RWPE2 (cell line): ENCODE measurements at regions not wholly inside any gene's neighbourhood (a gene's known extent, or its start where the extent isn't known, plus 50 kb on each side); places are given as distances from the start of the nearest gene placed in this dataset.

Source experiments
- ATAC-seq: fragments of 200-7000 bp; cut with Tn5 transposase; 3 replicates; pipeline ENCODE4 v1.9.1; 2021; ENCODE audit warnings: low read depth
- DNase-seq: peaks from one replicate; pipeline ENCODE4 v3.0.0-alpha.2; 2020; ENCODE audit warnings: low spot score
- H3K27ac ChIP-seq: fragments of 450-650 bp; 2 replicates; pipeline ENCODE4 v1.5.1; 2017; ENCODE audit warnings: mild to moderate bottlenecking; ENCODE audit not compliant: poor library complexity, severe bottlenecking
- H3K27me3 ChIP-seq: fragments of 250-450 bp; sonication (Bioruptor Pico); 2 replicates; pipeline ENCODE4 v1.5.1; 2021; ENCODE audit warnings: mild to moderate bottlenecking, moderate library complexity; ENCODE audit not compliant: insufficient read depth, poor library complexity, severe bottlenecking
- H3K36me3 ChIP-seq: fragments of 250-450 bp; sonication (Bioruptor Pico); 2 replicates; pipeline ENCODE4 v1.5.1; 2020; ENCODE audit warnings: low read depth, mild to moderate bottlenecking, moderate library complexity
- H3K4me1 ChIP-seq: fragments of 250-450 bp; sonication (Bioruptor Pico); 2 replicates; pipeline ENCODE4 v1.5.1; 2021; ENCODE audit warnings: mild to moderate bottlenecking, moderate library complexity; ENCODE audit not compliant: insufficient read depth, poor library complexity, severe bottlenecking
- H3K4me3 ChIP-seq: fragments of 250-450 bp; sonication (Bioruptor Pico); 2 replicates; pipeline ENCODE4 v1.5.1; 2021; ENCODE audit warnings: mild to moderate bottlenecking, moderate library complexity; ENCODE audit not compliant: severe bottlenecking
- H3K9me3 ChIP-seq: fragments of 250-450 bp; sonication (Bioruptor Pico); 2 replicates; pipeline ENCODE4 v1.5.1; 2021; ENCODE audit warnings: mild to moderate bottlenecking, moderate library complexity; ENCODE audit not compliant: severe bottlenecking
- TF ChIP-seq, protein P1 (sequence below): fragments of 450-650 bp; IDR thresholded peaks from one replicate; pipeline ENCODE4 v1.5.1; 2017; ENCODE audit warnings: mild to moderate bottlenecking, moderate library complexity; ENCODE audit not compliant: poor library complexity, severe bottlenecking

DNA sequence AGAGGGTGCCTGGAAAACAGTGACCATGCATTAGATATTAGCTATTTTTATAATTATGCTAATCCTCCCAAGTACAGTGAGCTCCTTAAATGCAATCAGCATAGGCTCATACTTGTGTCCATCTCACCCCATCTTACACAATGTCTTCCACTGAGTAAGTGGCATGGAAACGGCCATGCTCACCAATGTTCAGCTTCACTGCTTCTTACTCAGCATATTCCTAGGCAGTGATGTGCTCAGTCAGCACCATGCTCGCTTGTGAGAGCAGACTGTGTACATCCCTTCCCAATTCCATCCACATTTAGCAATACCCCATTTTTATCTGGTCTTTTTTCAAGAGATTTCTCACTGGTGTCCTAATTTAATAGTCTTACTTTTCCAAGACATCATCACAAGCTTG lies 454.8 kb upstream of the SOX9 start:
- TF ChIP-seq, protein P1, sequence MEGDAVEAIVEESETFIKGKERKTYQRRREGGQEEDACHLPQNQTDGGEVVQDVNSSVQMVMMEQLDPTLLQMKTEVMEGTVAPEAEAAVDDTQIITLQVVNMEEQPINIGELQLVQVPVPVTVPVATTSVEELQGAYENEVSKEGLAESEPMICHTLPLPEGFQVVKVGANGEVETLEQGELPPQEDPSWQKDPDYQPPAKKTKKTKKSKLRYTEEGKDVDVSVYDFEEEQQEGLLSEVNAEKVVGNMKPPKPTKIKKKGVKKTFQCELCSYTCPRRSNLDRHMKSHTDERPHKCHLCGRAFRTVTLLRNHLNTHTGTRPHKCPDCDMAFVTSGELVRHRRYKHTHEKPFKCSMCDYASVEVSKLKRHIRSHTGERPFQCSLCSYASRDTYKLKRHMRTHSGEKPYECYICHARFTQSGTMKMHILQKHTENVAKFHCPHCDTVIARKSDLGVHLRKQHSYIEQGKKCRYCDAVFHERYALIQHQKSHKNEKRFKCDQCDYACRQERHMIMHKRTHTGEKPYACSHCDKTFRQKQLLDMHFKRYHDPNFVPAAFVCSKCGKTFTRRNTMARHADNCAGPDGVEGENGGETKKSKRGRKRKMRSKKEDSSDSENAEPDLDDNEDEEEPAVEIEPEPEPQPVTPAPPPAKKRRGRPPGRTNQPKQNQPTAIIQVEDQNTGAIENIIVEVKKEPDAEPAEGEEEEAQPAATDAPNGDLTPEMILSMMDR = no peak
- no peak for ATAC-seq
- Histone ChIP-seq H3K27me3 (no peaks in the 10 kb centered on the region), H3K4me1 (no peaks in the 10 kb centered on the region), H3K9me3 (no peaks in the 10 kb centered on the region), H3K4me3 (no peak overlapping the region), H3K36me3 (no peaks in the 10 kb centered on the region), H3K27ac (no peak overlapping the region)
- no peak for DNase-seq

DNA sequence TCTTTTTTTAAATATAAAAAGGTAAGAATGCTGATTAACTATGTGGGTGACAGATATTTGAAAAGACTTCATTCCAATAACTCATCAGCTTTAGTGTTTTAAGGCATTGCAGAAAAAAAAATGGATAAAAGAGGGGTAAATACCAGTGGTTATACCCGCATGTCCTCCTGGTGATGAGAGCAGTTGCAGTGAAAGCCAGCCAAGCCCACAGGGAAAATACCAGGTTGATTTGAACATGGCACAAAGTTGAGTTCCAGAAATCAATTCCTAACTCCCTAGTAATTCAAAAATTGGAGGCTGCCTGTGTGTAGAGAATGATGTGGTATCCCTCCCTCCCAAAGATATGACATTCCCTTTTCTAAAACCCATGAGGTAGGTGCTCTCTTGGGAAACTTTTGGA lies 453.2 kb upstream of the SOX9 start:
- Histone ChIP-seq H3K36me3 (no peaks in the 10 kb centered on the region), H3K4me3 (no peak overlapping the region), H3K4me1 (no peaks in the 10 kb centered on the region), H3K9me3 (no peaks in the 10 kb centered on the region), H3K27me3 (no peaks in the 10 kb centered on the region), H3K27ac (no peak overlapping the region)
- DNase-seq (no peak), ATAC-seq (no peak)
- TF ChIP-seq, protein P1 = no peak

DNA sequence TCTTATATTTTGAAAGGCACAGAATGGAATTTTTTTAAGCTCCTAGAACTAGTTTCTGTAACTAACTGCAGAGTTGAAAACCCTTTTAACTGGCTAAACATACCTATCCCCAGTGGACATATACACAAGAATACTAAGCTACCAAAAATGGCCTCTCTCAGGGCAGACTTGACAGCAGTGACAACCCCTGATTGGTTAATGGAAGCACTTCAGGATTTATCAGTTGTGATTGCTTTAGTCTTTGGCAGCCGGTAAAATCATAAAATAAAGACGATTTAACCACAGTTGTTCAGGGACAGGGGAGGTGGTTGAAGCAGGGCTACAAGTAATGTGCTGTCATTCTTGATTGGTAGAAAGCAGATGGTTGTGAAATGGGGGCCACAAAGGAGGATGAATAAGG lies 452.0 kb upstream of the SOX9 start:
- H3K27ac ChIP-seq = no peak overlapping the region
- no peaks in the 10 kb centered on the region for H3K36me3 ChIP-seq
- no peak overlapping the region for H3K4me3 ChIP-seq
- H3K9me3 ChIP-seq = no peaks in the 10 kb centered on the region
- H3K27me3 ChIP-seq = no peaks in the 10 kb centered on the region
- ATAC-seq (no peak), DNase-seq (no peak)
- no peaks in the 10 kb centered on the region for H3K4me1 ChIP-seq
- TF ChIP-seq, protein P1 = no peak

DNA sequence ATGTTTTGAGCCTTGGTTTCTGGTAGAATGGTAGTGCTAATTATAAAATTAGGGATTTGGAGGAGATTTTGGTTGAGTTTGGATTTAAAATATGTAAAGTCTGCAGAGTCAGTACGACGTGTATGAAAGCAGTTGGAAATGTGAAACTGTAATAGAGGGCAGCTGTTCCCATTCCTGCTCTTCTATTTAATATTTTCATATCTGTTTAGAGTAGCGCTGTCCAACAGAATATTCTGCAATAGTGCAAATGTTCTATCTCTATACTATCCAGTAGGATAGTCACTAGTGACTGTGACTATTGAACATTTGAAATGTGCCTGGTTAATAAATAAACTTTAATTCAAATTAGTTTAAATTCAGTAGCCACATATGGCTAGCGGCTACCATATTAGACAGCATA lies 443.4 kb upstream of the SOX9 start:
- ATAC-seq (no peak), DNase-seq (no peak)

DNA sequence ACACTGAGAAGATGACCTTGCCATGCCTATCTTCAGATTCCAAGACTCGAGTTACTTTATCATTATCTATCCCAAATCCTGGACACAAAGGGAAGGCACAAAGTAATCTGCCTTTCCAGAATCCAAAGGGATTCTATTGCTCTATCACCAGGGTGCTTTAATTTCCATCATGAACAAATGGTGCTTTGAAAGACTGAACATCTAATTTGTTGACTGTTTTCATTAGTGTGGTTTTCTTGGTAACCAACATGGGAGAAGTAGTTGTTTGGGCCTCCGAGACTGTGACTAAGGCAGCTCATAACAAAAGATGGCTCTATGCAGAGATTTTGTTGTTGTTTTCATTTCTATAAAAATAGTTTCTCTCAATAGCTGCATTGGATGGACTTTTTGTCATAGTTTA lies 441.0 kb upstream of the SOX9 start:
- no peaks in the 10 kb centered on the region for H3K9me3 ChIP-seq
- H3K4me3 ChIP-seq = no peak overlapping the region
- DNase-seq (no peak), ATAC-seq (no peak)
- TF ChIP-seq, protein P1 = no peak
- H3K27me3 ChIP-seq = no peaks in the 10 kb centered on the region
- H3K4me1 ChIP-seq = no peaks in the 10 kb centered on the region
- H3K36me3 ChIP-seq = no peaks in the 10 kb centered on the region
- H3K27ac ChIP-seq = no peak overlapping the region

More for the DNA sequence above, 443.4 kb upstream of the SOX9 start:
- Histone ChIP-seq H3K27ac (no peak overlapping the region), H3K27me3 (no peaks in the 10 kb centered on the region), H3K9me3 (no peaks in the 10 kb centered on the region), H3K4me3 (no peak overlapping the region), H3K4me1 (no peaks in the 10 kb centered on the region), H3K36me3 (no peaks in the 10 kb centered on the region)
- TF ChIP-seq, protein P1 = no peak
